Astrocyte of the spinal cord (primary cell): ENCODE measurements at regions not wholly inside any gene's neighbourhood (a gene's known extent, or its start where the extent isn't known, plus 50 kb on each side); places are given as distances from the start of the nearest gene placed in this dataset.

Experiments
- DNase-seq: peaks from one replicate; pipeline ENCODE4 v3.0.0; 2011; ENCODE audit warnings: low read depth, low spot score
- H3K4me3 ChIP-seq: 2 replicates; pipeline ENCODE4 v1.5.1; 2011; ENCODE audit warnings: low read depth, mild to moderate bottlenecking, low read length, moderate library complexity
- CTCF ChIP-seq: IDR thresholded peaks from 2 replicates; pipeline ENCODE4 v1.5.1; 2012; ENCODE audit warnings: low read depth, mild to moderate bottlenecking, low read length, inconsistent platforms
- in situ Hi-C: cut with HindIII; loops from 2 replicates; pipeline ENCODE4 v1.10.0; 2017; ENCODE audit warnings: low sequenced_read_pairs

- H3K4me3 ChIP-seq, result no peak overlapping the region
- no peak for DNase-seq
- in situ Hi-C loops, result no loop called here
- no peak for TF ChIP-seq CTCF
Observed at GRCh38 chr2:198950803-198951202, 506.9 kb downstream of the SATB2 start.

DNA sequence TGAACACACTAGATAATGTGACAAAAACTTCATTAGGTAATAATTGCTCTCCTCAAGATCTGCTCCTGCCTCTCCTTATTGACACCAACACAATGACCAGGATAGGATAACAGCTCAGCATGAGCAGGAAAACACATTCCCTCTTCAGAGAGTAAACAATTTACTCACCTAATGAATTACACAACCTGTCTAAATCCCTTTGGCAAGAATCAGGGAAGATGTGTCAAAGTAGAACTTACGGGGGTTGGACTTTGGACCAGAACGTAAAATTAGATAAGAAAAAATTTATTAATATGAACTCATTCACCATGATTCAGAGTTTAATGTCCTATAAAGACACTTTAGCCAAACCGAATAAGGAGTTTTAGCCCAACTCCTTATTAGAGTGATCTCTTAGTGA lies 512.2 kb downstream of the SATB2 start:
- TF ChIP-seq CTCF, result no peak
- no peak for DNase-seq
- in situ Hi-C loops, result no loop called here
- H3K4me3 ChIP-seq, result no peak overlapping the region

- no peak overlapping the region for H3K4me3 ChIP-seq
- DNase-seq, result no peak
- in situ Hi-C loops, result no loop called here
- no peak for TF ChIP-seq CTCF
Observed at GRCh38 chr2:198930170-198930569, 527.6 kb downstream of the SATB2 start.

DNA sequence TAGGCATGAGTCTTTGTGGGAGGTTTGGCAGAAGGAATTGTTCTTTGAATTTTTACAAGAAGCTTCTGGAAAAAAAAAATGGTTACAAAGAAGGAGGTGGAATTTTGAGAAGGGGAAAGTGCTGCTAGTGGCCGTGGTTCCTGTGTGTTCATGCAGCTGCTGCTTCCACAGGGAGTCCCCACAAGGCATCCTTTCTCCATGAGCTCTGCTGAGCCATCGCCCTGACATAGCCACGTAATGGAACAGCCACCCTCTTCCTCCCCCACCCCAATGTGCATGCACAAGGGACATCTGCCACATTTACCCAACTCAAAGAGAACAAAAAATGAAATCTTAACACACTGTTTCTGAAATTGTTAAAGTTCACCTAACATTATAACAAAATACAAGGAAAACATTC lies 529.7 kb downstream of the SATB2 start:
- TF ChIP-seq CTCF, result no peak
- in situ Hi-C loops, result no loop called here

GRCh38 chr2:198917926-198918720 lies 539.6 kb downstream of the SATB2 start:
- in situ Hi-C loops, result no loop called here
- no peak for DNase-seq
- no peak for TF ChIP-seq CTCF
- H3K4me3 ChIP-seq, result no peak overlapping the region

More for the DNA sequence above, 529.7 kb downstream of the SATB2 start:
- H3K4me3 ChIP-seq, result no peak overlapping the region
- DNase-seq, result no peak

DNA sequence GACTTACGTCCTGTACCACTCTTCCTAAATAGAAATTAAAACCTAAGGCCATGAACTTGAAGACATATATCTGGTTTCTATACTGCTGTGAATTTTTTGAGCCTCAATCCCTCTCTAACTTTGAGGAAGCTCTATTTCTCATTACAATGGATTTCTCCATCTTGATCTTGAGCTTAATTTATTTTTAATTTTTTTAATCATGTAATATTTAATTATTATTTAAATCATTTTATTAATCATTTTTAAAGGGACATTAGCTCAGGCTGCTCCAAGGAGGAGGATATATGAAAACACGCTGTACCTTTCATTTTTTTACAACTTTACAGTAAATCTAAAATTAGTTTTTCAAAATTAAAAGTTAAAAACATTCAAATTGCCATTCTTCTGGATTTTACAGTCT lies 540.5 kb downstream of the SATB2 start:
- TF ChIP-seq CTCF, result no peak

More for the DNA sequence above, 540.5 kb downstream of the SATB2 start:
- H3K4me3 ChIP-seq, result no peak overlapping the region
- no peak for DNase-seq
- in situ Hi-C loops, result no loop called here
